B cell (primary cell): ENCODE measurements at regions not wholly inside any gene's neighbourhood (a gene's known extent, or its start where the extent isn't known, plus 50 kb on each side); places are given as distances from the start of the nearest gene placed in this dataset.

Experiments used
- CTCF ChIP-seq: fragments of 200-600 bp; IDR thresholded peaks from one replicate; pipeline ENCODE4 v1.8.0; 2022; ENCODE audit warnings: antibody characterized with exemption, mild to moderate bottlenecking
- EZH2 ChIP-seq: IDR thresholded peaks from 2 replicates; pipeline ENCODE4 v1.6.1; 2012; ENCODE audit warnings: borderline replicate concordance, low read depth, mild to moderate bottlenecking, moderate library complexity, low read length; ENCODE audit not compliant: insufficient read depth, poor library complexity, severe bottlenecking

- TF ChIP-seq EZH2: no peak
- no peak for TF ChIP-seq CTCF
These were observed 509.4 kb upstream of the SEMA6A start for GRCh38 chr5:117084067-117084466.
